Activated CD4-positive, alpha-beta memory T cell treated with anti-CD3 and anti-CD28 coated beads for 36 hours (primary cell): ENCODE measurements at regions not wholly inside any gene's neighbourhood (a gene's known extent, or its start where the extent isn't known, plus 50 kb on each side); places are given as distances from the start of the nearest gene placed in this dataset.
"Not testable (repeated sequence)": the region's sequence is repeated elsewhere in the genome, so short reads cannot be mapped to it uniquely, and the experiment has no call there.

Experiments used
- CTCF ChIA-PET: fragments of 350-600 bp; sonication (Branson Sonifier 250); formaldehyde crosslinking; loops from one replicate; lab custom pipeline; 2021; ENCODE audit warnings: antibody characterized with exemption, inconsistent platforms; lab: Charles Lee
- POLR2A ChIA-PET: fragments of 350-600 bp; sonication (Branson Sonifier 250); formaldehyde crosslinking; loops from one replicate; lab custom pipeline; 2021; ENCODE audit warnings: antibody characterized with exemption; lab: Charles Lee
- DNase-seq: peaks from one replicate; pipeline ENCODE4 v3.0.0-alpha.2; 2020
- H3K27ac Mint-ChIP-seq: one replicate; pipeline ENCODE4 v1.8.0; 2021; ENCODE audit warnings: mixed read lengths
- H3K27me3 Mint-ChIP-seq: one replicate; pipeline ENCODE4 v1.8.0; 2021; ENCODE audit warnings: mixed read lengths
- H3K36me3 Mint-ChIP-seq: one replicate; pipeline ENCODE4 v1.8.0; 2021; ENCODE audit warnings: mixed read lengths
- H3K4me1 Mint-ChIP-seq: one replicate; pipeline ENCODE4 v1.8.0; 2021; ENCODE audit warnings: low read depth, mixed read lengths
- H3K4me3 Mint-ChIP-seq: one replicate; pipeline ENCODE4 v1.8.0; 2021; ENCODE audit warnings: mild to moderate bottlenecking, mixed read lengths
- H3K9me3 Mint-ChIP-seq: one replicate; pipeline ENCODE4 v1.8.0; 2021; ENCODE audit warnings: mixed read lengths
- intact Hi-C: fragments of 100-400 bp; cut with micrococcal nuclease; formaldehyde crosslinking; loops from one replicate; pipeline ENCODE4 v1.15.1; 2023

GRCh38 chr7:53336105-53336668, 300.8 kb downstream of the POM121L12 start:
- ChIA-PET CTCF (no interaction called here), POLR2A (no interaction called here)
- intact Hi-C loops: no loop called here
- no peaks in the 10 kb centered on the region for H3K4me1 Mint-ChIP-seq
- no peak for DNase-seq
- H3K36me3 Mint-ChIP-seq: no peaks in the 10 kb centered on the region
- no peak overlapping the region for H3K27ac Mint-ChIP-seq
- no peak overlapping the region for H3K4me3 Mint-ChIP-seq
- peaks cover 25% of the 10 kb centered on the region for H3K9me3 Mint-ChIP-seq
- H3K27me3 Mint-ChIP-seq: no peaks in the 10 kb centered on the region

- Mint-ChIP-seq H3K27me3 (no peaks in the 10 kb centered on the region), H3K9me3 (peaks cover 51% of the 10 kb centered on the region), H3K27ac (no peak overlapping the region), H3K4me3 (no peak overlapping the region), H3K4me1 (no peaks in the 10 kb centered on the region), H3K36me3 (no peaks in the 10 kb centered on the region)
- ChIA-PET CTCF (no interaction called here), POLR2A (no interaction called here)
- no peak for DNase-seq
- intact Hi-C loops: no loop called here
These were observed 304.8 kb downstream of the POM121L12 start for GRCh38 chr7:53340220-53340619.

DNA sequence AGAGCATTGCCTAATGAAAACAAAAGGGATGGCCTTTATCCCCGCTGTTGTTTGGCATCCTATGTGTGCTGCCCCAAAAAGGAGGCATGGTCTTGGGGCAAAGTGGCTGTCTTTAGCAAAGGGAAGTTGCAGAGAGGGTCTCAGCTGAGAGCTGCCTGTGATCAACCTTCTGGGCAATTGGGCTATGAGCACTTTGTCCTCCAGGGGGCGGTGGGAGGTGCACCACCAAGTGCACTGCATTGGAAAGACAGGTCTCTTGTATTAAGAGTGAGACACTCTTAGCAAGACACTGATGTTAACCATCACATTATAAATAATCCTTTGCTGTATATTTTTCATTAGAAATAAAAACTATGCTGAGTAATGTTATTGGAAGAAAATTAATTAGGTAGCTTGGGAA, 314.8 kb downstream of the POM121L12 start:
- intact Hi-C loops: no loop called here
- Mint-ChIP-seq H3K4me1 (no peaks in the 10 kb centered on the region), H3K4me3 (no peak overlapping the region), H3K27me3 (no peaks in the 10 kb centered on the region), H3K9me3 (peaks cover 21% of the 10 kb centered on the region), H3K36me3 (no peaks in the 10 kb centered on the region), H3K27ac (no peak overlapping the region)
- peak; percentile 12 for DNase-seq
- POLR2A ChIA-PET: no interaction called here
- CTCF ChIA-PET: no interaction called here

- CTCF ChIA-PET: no interaction called here
- Mint-ChIP-seq H3K4me1 (no peaks in the 10 kb centered on the region), H3K9me3 (peaks cover 21% of the 10 kb centered on the region), H3K27ac (no peak overlapping the region), H3K4me3 (no peak overlapping the region), H3K27me3 (no peaks in the 10 kb centered on the region), H3K36me3 (no peaks in the 10 kb centered on the region)
- DNase-seq: no peak
- intact Hi-C loops: no loop called here
- POLR2A ChIA-PET: no interaction called here
These were observed 316.2 kb downstream of the POM121L12 start for GRCh38 chr7:53351681-53352080.

GRCh38 chr7:53358269-53358668, 322.8 kb downstream of the POM121L12 start:
- CTCF ChIA-PET: no interaction called here
- intact Hi-C loops: no loop called here
- Mint-ChIP-seq H3K4me3 (no peak overlapping the region), H3K27me3 (no peaks in the 10 kb centered on the region), H3K4me1 (no peaks in the 10 kb centered on the region), H3K27ac (no peak overlapping the region), H3K9me3 (peaks cover 31% of the 10 kb centered on the region), H3K36me3 (no peaks in the 10 kb centered on the region)
- no peak for DNase-seq
- POLR2A ChIA-PET: no interaction called here

DNA sequence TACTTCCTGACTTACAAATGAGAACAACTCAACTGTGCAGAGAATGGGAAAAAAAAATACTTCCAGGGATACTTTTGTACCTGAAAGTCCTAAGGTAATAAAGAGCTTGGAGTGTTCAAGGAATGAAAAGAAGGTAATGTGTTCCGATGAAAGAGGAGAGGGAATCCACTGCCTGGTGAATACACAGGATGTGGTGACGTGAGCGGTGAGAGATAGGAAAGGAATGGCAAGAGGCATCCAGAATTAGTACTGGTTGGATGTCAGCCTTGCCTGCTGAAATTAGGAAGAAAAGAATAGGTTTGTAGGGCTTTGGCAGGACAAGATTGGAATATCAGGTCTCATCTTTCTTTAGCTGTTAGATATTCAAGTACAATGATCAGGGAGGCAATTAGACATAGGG, 347.7 kb downstream of the POM121L12 start:
- no peaks in the 10 kb centered on the region for H3K4me1 Mint-ChIP-seq
- no peak overlapping the region for H3K4me3 Mint-ChIP-seq
- no peaks in the 10 kb centered on the region for H3K27me3 Mint-ChIP-seq
- intact Hi-C loops: no loop called here
- H3K27ac Mint-ChIP-seq: no peak overlapping the region
- POLR2A ChIA-PET: no interaction called here
- H3K9me3 Mint-ChIP-seq: peaks cover 32% of the 10 kb centered on the region
- DNase-seq: no peak
- H3K36me3 Mint-ChIP-seq: no peaks in the 10 kb centered on the region
- CTCF ChIA-PET: no interaction called here

DNA sequence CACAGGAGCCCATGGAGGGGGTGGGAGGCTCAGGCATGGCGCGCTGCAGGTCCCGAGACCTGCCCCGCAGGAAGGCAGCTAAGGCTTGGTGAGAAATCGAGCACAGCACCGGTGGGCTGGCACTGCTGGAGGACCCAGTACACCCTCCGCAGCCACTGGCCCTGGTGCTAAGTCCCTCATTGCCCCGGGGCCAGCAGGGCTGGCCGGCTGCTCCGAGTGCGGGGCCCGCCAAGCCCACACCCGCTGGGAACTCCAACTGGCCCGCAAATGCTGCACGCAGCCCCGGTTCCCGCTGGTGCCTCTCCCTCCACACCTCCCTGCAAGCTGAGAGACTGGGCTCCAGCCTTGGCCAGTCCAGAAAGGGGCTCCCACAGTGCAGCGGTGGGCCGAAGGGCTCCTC, 349.8 kb downstream of the POM121L12 start:
- H3K4me3 Mint-ChIP-seq, intact Hi-C loops, CTCF ChIA-PET, H3K4me1 Mint-ChIP-seq, H3K36me3 Mint-ChIP-seq, DNase-seq, H3K27ac Mint-ChIP-seq, POLR2A ChIA-PET, H3K27me3 Mint-ChIP-seq: not testable (repeated sequence)
- H3K9me3 Mint-ChIP-seq: peaks cover 30% of the 10 kb centered on the region

GRCh38 chr7:53387515-53387914, 352.1 kb downstream of the POM121L12 start:
- Mint-ChIP-seq H3K4me1 (no peaks in the 10 kb centered on the region), H3K27ac (no peak overlapping the region), H3K9me3 (peaks cover 27% of the 10 kb centered on the region), H3K36me3 (no peaks in the 10 kb centered on the region), H3K4me3 (no peak overlapping the region), H3K27me3 (no peaks in the 10 kb centered on the region)
- intact Hi-C loops: no loop called here
- no peak for DNase-seq
- ChIA-PET POLR2A (no interaction called here), CTCF (interaction anchor here (0.6 kb wide), 1 partner anchor 1109 kb away, joined by 3 read pairs; no protein-coding TSS in a partner anchor)

DNA sequence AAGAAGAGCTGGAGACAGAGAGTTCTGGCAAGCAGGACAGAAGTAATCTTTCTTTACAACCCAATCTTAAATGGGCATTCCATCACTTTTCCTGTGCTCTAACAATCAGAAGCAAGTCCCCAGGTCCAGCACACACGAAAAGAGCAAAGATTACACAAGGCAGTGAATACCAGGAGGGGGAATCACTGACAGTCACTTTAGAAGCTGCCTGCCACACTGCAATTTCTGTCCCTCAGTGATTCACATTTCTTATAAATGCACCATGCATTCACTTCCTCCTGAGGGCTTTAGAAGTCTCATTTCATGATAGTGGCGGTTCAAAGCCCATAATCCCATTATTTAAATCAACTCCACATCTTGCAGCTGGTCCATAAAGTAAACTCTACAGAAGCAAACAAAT, 362.5 kb downstream of the POM121L12 start:
- ChIA-PET CTCF (no interaction called here), POLR2A (no interaction called here)
- Mint-ChIP-seq H3K36me3 (no peaks in the 10 kb centered on the region), H3K9me3 (peaks cover 14% of the 10 kb centered on the region), H3K27ac (no peak overlapping the region), H3K27me3 (no peaks in the 10 kb centered on the region), H3K4me3 (no peak overlapping the region), H3K4me1 (no peaks in the 10 kb centered on the region)
- intact Hi-C loops: no loop called here
- DNase-seq: no peak

DNA sequence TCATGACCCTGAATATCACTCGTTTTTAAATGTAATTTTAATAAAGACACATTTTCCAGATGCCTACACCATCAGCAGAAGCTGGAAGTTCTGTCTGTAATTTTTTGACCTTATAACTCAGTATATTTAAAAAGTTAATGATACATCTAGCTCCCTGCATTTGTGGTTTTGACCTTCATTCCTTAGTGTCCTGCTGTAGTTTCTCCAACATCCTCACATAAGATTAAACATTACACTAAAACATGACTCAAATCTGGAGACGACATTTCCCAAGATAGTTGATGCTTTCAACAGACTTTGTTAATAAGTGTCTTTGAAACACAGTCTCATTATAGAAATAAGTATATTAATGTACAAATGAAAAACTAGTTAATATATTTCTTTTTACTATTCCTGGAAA, 363.1 kb downstream of the POM121L12 start:
- CTCF ChIA-PET: no interaction called here
- Mint-ChIP-seq H3K36me3 (no peaks in the 10 kb centered on the region), H3K27me3 (no peaks in the 10 kb centered on the region), H3K4me1 (no peaks in the 10 kb centered on the region), H3K9me3 (peaks cover 14% of the 10 kb centered on the region), H3K4me3 (no peak overlapping the region), H3K27ac (no peak overlapping the region)
- intact Hi-C loops: no loop called here
- POLR2A ChIA-PET: no interaction called here
- no peak for DNase-seq

DNA sequence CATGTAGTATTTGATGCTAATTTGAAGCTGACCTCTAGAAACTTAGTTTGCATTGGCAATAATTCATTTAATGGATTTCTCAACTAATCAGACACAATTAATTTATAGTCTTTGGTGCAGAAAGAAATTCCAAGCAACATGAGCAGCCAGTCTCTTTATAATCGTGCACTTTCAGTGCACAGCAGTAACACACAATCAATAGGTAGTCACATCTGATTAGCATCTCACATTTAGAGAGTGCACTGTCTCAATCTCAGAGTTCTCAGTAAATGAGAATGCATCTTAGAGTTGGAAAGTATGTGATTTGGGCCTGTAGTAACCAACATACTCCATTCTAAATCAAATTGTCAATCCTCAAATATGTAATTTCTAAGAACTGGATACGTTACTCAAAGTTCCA, 377.6 kb downstream of the POM121L12 start:
- no peak for DNase-seq

DNA sequence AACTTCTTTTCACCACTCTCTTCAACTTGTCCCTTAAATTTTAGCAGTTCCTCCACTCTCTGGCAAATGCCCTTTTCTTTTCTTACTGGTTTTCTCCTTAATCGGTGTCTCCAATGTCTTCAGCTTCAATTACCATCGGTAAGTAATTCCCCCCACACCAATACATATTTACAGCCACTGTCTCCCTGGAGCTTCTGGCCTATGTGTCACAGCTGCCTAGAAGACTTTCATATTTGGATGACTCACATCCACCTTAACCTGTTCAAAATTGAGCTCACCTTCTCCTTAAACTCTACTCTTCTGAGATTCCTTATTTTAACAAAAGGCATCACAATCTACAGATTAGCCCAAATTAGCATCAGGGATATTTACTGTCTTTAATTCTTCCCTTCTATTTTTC, 380.4 kb downstream of the POM121L12 start:
- Mint-ChIP-seq H3K4me3 (no peak overlapping the region), H3K4me1 (no peaks in the 10 kb centered on the region), H3K36me3 (no peaks in the 10 kb centered on the region), H3K27ac (no peak overlapping the region), H3K9me3 (peaks cover 45% of the 10 kb centered on the region), H3K27me3 (no peaks in the 10 kb centered on the region)
- CTCF ChIA-PET: interaction anchor here (0.5 kb wide), 1 partner anchor 11 kb away, joined by 3 read pairs; no protein-coding TSS in a partner anchor
- POLR2A ChIA-PET: no interaction called here
- no peak for DNase-seq
- intact Hi-C loops: no loop called here

More for the DNA sequence above, 377.6 kb downstream of the POM121L12 start:
- Mint-ChIP-seq H3K4me3 (no peak overlapping the region), H3K9me3 (peaks cover 37% of the 10 kb centered on the region), H3K27me3 (no peaks in the 10 kb centered on the region), H3K27ac (no peak overlapping the region), H3K4me1 (no peaks in the 10 kb centered on the region), H3K36me3 (no peaks in the 10 kb centered on the region)
- ChIA-PET POLR2A (no interaction called here), CTCF (no interaction called here)
- intact Hi-C loops: no loop called here

- CTCF ChIA-PET: interaction anchor here (0.7 kb wide), 1 partner anchor 183 kb away, joined by 3 read pairs; no protein-coding TSS in a partner anchor
- H3K27ac Mint-ChIP-seq: no peak overlapping the region
- peaks cover 41% of the 10 kb centered on the region for H3K9me3 Mint-ChIP-seq
- no peak overlapping the region for H3K4me3 Mint-ChIP-seq
- H3K27me3 Mint-ChIP-seq: no peaks in the 10 kb centered on the region
- DNase-seq: no peak
- H3K36me3 Mint-ChIP-seq: no peaks in the 10 kb centered on the region
- POLR2A ChIA-PET: no interaction called here
- no peaks in the 10 kb centered on the region for H3K4me1 Mint-ChIP-seq
- intact Hi-C loops: no loop called here
These were observed 383.5 kb downstream of the POM121L12 start for GRCh38 chr7:53418834-53419482.
